GM18907 (cell line): ENCODE measurements at regions not wholly inside any gene's neighbourhood (a gene's known extent, or its start where the extent isn't known, plus 50 kb on each side); places are given as distances from the start of the nearest gene placed in this dataset.
"Not testable (repeated sequence)": the region's sequence is repeated elsewhere in the genome, so short reads cannot be mapped to it uniquely, and the experiment has no call there.

Experiments used
- ATAC-seq: cut with Tn5 transposase; IDR thresholded peaks from one replicate; pipeline ENCODE4 v1.9.1; 2021; ENCODE audit warnings: mild to moderate bottlenecking, moderate library complexity; ENCODE audit not compliant: unreplicated experiment

- no peak for ATAC-seq
These were observed 322.7 kb downstream of the ZNF326 start for GRCh38 chr1:90317628-90318027.

DNA sequence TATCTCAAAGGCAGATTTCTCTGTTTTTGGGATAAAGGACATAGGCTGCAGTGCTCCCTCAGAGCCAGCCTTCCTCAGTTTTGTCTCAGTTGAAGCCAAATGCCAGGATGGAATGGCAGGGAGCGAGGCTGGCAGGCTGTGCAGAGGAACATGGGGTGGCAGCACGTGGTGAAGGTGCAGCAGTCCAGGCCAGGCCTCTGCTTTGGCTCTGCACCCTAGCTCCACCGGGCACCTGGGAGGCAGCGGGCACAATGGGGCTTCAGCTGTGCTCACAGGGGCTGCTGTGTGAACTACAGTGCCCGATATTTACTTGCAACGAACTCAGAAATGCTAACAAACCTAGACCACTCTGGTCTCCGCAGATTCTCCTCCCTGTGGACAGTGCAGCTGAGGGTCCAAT lies 319.6 kb downstream of the ZNF326 start:
- no peak for ATAC-seq

- ATAC-seq: no peak
These were observed 318.9 kb downstream of the ZNF326 start for GRCh38 chr1:90313778-90314177.

- no peak for ATAC-seq
These were observed 314.9 kb downstream of the ZNF326 start for GRCh38 chr1:90309806-90310205.

GRCh38 chr1:90308421-90308820 lies 313.5 kb downstream of the ZNF326 start:
- ATAC-seq: no peak

DNA sequence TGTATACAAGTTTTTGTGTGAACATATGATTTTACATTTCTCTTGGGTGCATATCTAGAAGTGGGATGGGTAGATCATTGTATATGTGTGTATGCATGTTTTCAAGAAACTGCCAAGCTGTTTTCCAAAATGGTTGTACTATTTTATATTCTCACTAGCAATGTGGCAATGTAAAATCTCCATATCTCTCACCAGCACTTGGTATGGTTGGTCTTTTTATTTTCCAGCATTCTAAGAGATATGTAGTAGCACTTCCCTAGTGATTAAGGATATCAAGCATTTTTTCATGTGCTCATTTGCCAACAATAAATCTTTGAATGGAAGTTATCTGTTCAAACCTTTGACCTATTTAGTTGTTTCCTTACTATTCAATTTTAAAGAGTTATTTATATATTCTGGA lies 310.7 kb downstream of the ZNF326 start:
- no peak for ATAC-seq

GRCh38 chr1:90296327-90296726 lies 301.4 kb downstream of the ZNF326 start:
- ATAC-seq: no peak

GRCh38 chr1:90295534-90295933 lies 300.6 kb downstream of the ZNF326 start:
- ATAC-seq: no peak

DNA sequence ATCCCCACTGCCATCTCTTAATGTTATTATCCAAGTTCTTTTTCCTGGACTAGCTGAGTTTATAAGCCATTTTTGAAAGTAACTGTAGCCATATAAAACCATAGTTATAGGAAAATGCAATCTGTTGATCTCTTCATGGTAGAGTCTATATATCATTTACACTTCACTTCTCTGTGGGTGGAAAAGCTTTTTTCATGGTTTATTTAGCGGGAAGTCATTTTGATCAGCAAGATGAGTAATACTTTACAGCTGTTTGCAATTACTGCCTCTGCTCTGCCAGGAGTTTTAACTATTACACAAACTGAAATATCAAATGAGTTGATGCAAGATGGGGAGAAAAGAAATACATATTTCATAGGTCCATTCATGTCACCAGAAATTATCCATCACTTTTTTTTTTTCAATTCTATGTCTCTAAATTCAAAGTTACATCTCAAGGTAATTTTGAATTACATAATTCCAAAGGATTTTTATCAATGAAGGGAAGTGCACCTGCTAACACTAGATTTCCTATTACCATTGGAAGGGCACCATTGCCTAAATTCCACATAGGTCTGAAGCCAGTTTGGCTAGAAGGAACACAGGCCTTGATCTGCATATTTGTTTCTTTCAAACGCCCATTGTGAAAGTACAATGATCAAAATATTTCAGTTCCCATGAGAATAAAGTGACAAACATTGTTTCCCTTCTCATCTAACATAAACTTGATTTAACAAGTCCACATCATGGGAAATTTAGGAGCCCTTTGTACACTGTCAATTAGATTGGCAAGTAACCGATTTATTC lies 296.7 kb downstream of the ZNF326 start:
- ATAC-seq: no peak

DNA sequence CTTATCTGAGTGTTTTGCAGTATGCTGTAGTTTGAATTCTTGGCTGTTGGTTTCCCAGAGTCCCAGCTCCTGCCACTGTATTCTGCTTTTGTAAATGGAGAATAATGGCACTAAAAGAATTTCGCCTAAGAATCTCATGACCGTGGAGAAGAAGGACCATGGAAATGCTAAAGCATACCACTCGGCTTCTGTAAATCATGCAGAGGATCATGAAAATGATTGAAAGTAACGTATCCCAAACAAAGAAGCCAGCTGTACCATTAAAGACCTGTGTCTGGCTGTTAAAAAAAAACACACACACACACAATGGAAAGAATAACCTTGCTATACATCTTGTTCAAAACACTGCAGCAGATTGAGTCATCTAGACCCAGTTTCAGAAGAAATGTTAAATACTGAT lies 287.9 kb downstream of the ZNF326 start:
- no peak for ATAC-seq

DNA sequence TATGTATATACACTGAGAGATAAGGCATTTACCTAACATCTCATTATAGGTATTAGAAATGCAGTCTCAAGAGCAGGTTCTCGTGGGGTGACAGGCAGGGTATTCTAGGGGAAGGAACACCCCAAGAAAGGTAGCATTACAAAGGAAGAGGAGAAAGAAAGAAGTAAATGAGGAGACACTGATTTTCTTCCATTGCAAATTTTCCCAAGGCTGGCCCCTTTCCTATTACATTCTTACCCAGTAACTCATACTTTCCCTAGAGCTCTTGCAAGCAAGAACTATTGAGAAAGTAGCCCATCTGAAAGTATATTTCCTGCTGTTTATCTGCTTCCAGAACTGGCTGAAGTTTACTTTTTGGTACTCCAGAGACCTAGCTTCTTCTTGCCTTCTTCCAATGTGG lies 287.0 kb downstream of the ZNF326 start:
- ATAC-seq: not testable (repeated sequence)

- ATAC-seq: no peak
These were observed 282.4 kb downstream of the ZNF326 start for GRCh38 chr1:90277270-90277669.

GRCh38 chr1:90274376-90274775 lies 279.5 kb downstream of the ZNF326 start:
- ATAC-seq: no peak

DNA sequence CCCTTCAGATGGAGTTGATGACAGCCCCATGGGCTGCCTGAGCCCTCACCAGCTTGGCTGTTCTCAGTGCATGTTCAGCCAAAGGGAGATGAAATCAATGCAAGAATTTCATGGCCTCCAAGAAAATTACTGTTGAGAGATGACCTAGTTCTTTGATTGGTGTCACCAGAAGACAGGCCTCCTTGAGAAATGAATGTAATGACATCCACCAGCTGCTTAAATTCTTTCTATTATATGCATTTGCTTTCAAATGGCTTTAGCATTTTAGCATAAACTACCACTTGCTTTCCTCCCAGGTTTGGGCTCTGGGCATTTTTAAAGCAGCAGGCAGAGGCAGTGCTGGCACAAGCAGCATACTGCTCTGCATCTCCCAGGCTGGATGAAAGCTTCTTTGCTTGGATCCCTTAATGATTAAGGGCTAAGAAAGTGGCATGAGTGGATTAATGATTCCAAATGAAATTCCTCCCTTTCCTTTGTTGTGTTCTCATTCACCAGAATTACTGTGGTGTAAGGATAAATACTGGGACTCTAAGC lies 278.4 kb downstream of the ZNF326 start:
- ATAC-seq: no peak

DNA sequence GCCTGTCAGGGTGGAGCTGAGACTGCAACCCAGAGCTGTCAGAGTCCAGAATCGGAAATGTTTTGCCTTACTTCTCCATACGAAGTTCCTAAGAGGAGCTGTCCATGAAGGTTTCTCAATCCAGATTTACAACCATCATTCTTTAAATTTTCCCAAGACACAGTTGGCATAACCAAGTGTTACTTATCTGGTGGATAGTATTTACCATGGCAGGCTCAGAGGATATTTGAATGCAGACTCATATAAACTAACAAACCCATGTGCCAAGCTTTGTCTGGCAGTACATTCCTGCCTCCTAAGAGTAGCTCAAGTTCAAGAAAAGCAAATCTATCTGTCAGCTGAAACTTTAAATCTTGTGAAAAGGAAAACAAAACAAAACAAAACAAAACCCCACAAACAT lies 267.9 kb downstream of the ZNF326 start:
- ATAC-seq: no peak

GRCh38 chr1:90262286-90262685 lies 267.4 kb downstream of the ZNF326 start:
- ATAC-seq: no peak

DNA sequence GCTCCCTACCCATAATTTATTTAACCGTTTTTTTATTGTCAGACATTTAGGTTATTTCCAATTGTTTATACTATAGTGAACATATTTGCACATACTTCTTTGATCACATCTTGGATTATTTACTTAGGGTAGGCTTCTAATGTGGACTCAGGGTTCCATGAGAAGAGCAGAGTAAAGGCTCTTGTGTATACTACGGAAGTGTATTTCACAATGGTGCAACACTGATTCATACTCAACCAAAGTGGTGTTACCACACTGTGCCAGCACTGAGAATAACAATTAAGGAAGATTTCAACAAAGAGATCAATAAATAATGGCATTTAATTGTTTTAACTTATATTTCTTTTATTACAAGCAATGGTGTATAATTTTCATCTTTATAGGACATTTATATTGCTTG lies 251.2 kb downstream of the ZNF326 start:
- no peak for ATAC-seq

GRCh38 chr1:90236493-90236892 lies 241.6 kb downstream of the ZNF326 start:
- no peak for ATAC-seq

- ATAC-seq: no peak
These were observed 228.5 kb downstream of the ZNF326 start for GRCh38 chr1:90223401-90223800.

GRCh38 chr1:90220941-90221693 lies 226.2 kb downstream of the ZNF326 start:
- ATAC-seq: no peak

DNA sequence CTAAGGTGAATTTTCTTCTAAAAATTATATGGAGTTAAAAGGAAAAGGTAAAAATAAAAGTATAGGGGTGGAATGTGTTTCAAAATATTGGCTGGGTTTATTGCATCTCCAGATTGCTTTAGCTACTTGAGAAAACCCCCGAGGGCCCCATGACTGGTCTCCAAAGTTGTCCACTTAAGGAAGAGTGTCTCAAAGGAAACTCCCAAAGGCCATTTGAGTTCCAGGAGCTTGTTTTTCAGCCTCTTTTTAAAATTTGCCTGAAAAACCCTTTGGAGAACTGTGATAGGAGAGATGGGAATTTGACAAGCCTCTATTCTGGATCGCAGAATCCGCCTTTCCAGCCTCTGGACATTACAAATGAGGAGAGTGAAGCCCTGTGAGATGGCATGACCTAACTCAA lies 225.6 kb downstream of the ZNF326 start:
- no peak for ATAC-seq
